H1 (cell line): ENCODE measurements at regions not wholly inside any gene's neighbourhood (a gene's known extent, or its start where the extent isn't known, plus 50 kb on each side); places are given as distances from the start of the nearest gene placed in this dataset.

Source experiments
- BCL11A ChIP-seq, 2 experiments: IDR thresholded peaks; one replicate each; pipeline ENCODE4 v1.6.1; 2011; ENCODE audit warnings: low read depth in 2 of 2, low read length in 2 of 2, mild to moderate bottlenecking in 2 of 2
- CBX8 ChIP-seq: fragments of 300-800, 300-1000 bp; sonication (generic); IDR thresholded peaks from 2 replicates; pipeline ENCODE4 v1.7.1; 2016; ENCODE audit warnings: low read depth, low read length, borderline replicate concordance
- EP300 ChIP-seq, 2 experiments: IDR thresholded peaks; 1 replicate in 1 of 2; 2 replicates in 1 of 2; pipeline ENCODE4 v1.6.1; 2011 to 2012; ENCODE audit warnings: low read depth in 2 of 2, low read length in 2 of 2, mild to moderate bottlenecking in 2 of 2, borderline replicate concordance in 1 of 2, inconsistent platforms in 1 of 2, moderate library complexity in 1 of 2
- JUN ChIP-seq: IDR thresholded peaks from 2 replicates; pipeline ENCODE4 v1.6.1; 2011; ENCODE audit warnings: low read depth, mild to moderate bottlenecking, improper control_type of control experiment, low read length
- NRF1 ChIP-seq: IDR thresholded peaks from 2 replicates; pipeline ENCODE4 v1.6.1; 2011; ENCODE audit warnings: mild to moderate bottlenecking, low read depth, low read length, improper control_type of control experiment
- POLR2AphosphoS5 ChIP-seq: IDR thresholded peaks from 2 replicates; pipeline ENCODE4 v1.6.1; 2011; ENCODE audit warnings: low read depth, low read length
- RBBP5 ChIP-seq: IDR thresholded peaks from 2 replicates; pipeline ENCODE4 v1.7.1; 2012; ENCODE audit warnings: low read depth, mild to moderate bottlenecking, inconsistent platforms, low read length, moderate library complexity, borderline replicate concordance
- RFX5 ChIP-seq: IDR thresholded peaks from 2 replicates; pipeline ENCODE4 v1.6.1; 2011; ENCODE audit warnings: low read depth, low read length, improper control_type of control experiment, borderline replicate concordance
- RXRA ChIP-seq: IDR thresholded peaks from 2 replicates; pipeline ENCODE4 v1.6.1; 2011; ENCODE audit warnings: low read depth, mild to moderate bottlenecking, low read length, moderate library complexity; ENCODE audit not compliant: insufficient read depth
- TAF1 ChIP-seq: IDR thresholded peaks from 2 replicates; pipeline ENCODE4 v1.6.1; 2011; ENCODE audit warnings: mild to moderate bottlenecking, low read depth, low read length
- TF ChIP-seq, protein P1 (sequence below), 3 experiments: IDR thresholded peaks; 1 replicate in 2 of 3; 2 replicates in 1 of 3; pipeline versions ENCODE4 v1.5.1 to v1.6.1; 2011; ENCODE audit warnings: low read length in 3 of 3, mild to moderate bottlenecking in 3 of 3, inconsistent platforms in 2 of 3, low read depth in 1 of 3, moderate library complexity in 1 of 3; ENCODE audit not compliant: insufficient read depth in 1 of 3; ENCODE audit errors: control extremely low read depth in 1 of 3
- TF ChIP-seq, protein P2 (sequence below): IDR thresholded peaks from 2 replicates; pipeline ENCODE4 v1.6.1; 2011; ENCODE audit warnings: low read length, improper control_type of control experiment

DNA sequence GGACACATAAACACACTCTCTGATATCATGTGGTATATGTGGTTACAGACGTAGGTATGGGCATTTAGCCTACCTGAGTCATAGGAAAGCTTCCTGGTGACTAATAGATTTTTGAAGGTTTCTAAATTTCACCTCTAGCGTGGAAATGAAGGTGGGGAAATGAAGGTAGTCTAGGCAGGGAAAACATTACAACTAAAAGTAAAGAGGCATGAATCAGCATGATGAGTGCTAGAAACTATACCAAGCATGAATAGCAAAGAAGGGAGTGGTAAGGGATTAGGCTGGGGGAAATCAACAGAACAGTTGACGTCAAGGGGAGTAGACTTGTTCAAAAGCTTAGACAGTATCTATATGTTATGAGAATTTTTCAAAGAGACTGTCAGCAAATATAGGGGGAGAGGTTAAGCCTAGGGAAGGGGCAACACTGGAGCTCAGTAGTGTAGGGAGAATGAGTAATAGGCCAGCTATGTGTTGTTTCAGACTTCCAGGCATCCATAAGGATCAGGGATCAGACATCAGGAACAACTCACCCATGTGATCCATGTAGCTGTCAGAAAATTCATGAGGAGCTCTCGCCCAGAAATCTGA, 279.3 kb upstream of the DIPK2B start:
- no peak for TF ChIP-seq POLR2AphosphoS5
- no peak for TF ChIP-seq RBBP5
- TF ChIP-seq NRF1 = no peak
- TF ChIP-seq, protein P1, sequence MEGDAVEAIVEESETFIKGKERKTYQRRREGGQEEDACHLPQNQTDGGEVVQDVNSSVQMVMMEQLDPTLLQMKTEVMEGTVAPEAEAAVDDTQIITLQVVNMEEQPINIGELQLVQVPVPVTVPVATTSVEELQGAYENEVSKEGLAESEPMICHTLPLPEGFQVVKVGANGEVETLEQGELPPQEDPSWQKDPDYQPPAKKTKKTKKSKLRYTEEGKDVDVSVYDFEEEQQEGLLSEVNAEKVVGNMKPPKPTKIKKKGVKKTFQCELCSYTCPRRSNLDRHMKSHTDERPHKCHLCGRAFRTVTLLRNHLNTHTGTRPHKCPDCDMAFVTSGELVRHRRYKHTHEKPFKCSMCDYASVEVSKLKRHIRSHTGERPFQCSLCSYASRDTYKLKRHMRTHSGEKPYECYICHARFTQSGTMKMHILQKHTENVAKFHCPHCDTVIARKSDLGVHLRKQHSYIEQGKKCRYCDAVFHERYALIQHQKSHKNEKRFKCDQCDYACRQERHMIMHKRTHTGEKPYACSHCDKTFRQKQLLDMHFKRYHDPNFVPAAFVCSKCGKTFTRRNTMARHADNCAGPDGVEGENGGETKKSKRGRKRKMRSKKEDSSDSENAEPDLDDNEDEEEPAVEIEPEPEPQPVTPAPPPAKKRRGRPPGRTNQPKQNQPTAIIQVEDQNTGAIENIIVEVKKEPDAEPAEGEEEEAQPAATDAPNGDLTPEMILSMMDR (IDR thresholded peaks at IDR 0.05; ENCODE audit: control extremely low read depth in 1 of 3, insufficient read depth in 1 of 3, low read depth in 1 of 3, low read length in 3 of 3) = no peak
- no peak for TF ChIP-seq CBX8
- no peak for TF ChIP-seq RXRA
- TF ChIP-seq, protein P2, sequence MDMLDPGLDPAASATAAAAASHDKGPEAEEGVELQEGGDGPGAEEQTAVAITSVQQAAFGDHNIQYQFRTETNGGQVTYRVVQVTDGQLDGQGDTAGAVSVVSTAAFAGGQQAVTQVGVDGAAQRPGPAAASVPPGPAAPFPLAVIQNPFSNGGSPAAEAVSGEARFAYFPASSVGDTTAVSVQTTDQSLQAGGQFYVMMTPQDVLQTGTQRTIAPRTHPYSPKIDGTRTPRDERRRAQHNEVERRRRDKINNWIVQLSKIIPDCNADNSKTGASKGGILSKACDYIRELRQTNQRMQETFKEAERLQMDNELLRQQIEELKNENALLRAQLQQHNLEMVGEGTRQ = no peak
- no peak for TF ChIP-seq TAF1
- TF ChIP-seq EP300 (IDR thresholded peaks at IDR 0.05; ENCODE audit: borderline replicate concordance in 1 of 2, low read depth in 2 of 2, low read length in 2 of 2) = no peak
- no peak for TF ChIP-seq JUN
- no peak for TF ChIP-seq BCL11A (IDR thresholded peaks at IDR 0.05; ENCODE audit: low read depth in 2 of 2, low read length in 2 of 2)
- no peak for TF ChIP-seq RFX5
